GM21447 (cell line): ENCODE measurements at regions not wholly inside any gene's neighbourhood (a gene's known extent, or its start where the extent isn't known, plus 50 kb on each side); places are given as distances from the start of the nearest gene placed in this dataset.
"Not testable (repeated sequence)": the region's sequence is repeated elsewhere in the genome, so short reads cannot be mapped to it uniquely, and the experiment has no call there.

ENCODE experiments used
- ATAC-seq: cut with Tn5 transposase; IDR thresholded peaks from one replicate; pipeline ENCODE4 v1.9.1; 2021; ENCODE audit not compliant: unreplicated experiment

DNA sequence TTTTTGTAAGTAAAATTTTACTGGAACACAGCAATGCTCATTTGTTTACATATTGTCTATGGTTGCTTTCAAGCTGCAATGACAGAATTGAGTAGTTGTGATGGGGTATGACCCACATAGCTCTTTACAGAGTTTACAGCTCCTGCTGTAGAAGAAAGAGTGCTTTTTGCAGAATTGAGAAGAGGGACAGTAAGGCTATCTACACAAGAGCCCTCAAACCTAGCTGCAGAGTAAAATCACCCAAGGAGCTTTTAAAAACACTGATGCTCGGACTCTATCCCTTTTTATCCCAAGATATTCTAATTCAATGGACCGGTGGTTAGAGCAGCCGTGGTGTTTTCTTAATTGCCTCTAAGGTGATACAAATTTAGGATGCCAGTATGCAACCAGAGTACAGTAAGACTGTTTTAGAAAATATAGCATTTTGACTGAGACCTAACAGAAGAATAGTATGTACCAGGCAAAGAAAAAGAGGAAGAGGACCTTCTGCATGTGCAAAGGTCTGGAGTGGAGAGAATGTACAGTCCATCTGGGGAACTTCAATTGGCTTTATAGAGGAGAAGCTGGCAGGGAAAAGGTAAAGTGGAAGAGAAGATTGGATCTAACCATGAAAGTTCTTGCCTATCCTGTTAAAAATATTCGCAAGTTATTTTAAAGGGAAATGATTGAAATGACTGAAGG lies 663.6 kb upstream of the CPEB2 start:
- ATAC-seq = no peak

DNA sequence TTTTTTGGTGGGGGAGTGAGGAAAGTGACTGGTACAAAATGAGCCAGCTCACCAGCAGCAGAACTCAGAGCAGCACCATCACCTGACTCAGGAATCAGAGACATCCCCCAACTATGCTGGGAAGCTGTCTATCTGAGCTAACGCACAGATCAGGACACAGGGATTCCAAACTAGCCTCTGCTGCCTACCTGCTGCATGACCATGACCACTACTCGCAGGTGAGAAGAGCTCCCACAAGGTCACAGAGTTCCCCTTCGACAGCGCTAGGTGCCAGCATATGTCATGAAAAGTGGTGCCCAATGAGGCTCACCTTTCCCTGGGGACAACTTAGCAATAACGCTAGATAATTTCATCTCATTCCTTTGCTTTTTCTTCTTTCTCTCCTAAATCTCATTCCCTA lies 662.6 kb upstream of the CPEB2 start:
- no peak for ATAC-seq

DNA sequence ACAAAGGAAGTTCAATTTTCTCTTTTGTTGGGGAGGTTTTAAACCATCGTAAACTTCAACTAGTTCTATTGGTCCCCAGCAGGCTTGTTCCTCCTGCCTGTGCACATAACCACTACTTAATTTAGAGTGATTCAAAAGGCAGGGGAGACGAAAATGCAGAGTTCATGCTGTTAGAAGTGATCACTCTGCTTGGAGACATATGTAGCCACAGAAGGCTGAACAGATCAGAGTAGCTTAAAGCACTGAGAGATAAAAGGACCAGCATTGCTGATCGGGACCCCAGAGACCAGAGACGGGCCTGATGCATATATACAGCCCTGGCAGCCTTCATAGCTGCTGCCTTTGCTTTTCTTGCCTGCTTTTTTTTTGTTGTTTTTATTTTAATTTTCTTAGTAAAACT lies 662.0 kb upstream of the CPEB2 start:
- no peak for ATAC-seq

DNA sequence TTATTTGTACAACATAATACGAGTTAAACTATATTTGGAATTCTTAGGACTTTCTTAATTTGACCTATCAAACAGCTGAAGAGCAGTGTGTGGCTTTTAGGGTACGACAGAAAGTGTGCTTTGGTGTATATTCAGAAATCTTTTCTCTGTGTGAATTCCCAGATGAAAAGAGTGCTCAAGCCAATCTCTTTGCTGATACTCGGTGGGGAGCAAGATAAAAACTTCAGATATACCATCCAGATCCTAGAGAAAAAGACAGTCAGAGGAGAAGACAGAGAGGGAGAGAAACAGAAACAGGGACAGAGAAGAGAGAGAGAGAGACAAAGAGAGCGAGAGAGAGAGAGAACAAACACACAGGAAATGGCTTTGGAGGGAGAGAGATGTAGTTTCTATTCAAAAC lies 658.3 kb upstream of the CPEB2 start:
- no peak for ATAC-seq

DNA sequence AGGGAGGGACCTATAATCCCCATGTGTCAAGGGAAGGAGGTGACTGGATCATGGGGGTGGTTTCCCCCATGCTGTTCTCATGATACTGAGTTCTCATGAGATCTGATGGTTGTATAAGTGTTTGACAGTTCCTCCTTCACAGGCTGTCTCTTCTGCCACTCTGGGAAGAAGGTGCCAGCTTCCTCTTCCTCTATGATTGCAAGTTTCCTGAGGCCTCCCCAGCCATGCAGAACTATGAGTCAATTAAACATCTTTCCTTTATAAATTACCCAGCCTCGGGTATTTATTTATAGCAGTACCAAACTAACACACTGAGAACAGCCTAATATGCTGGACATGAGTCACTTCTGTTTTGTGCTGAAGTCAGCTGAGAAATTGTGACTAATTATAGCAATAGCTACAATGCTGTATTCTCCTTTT lies 656.9 kb upstream of the CPEB2 start:
- ATAC-seq = no peak

DNA sequence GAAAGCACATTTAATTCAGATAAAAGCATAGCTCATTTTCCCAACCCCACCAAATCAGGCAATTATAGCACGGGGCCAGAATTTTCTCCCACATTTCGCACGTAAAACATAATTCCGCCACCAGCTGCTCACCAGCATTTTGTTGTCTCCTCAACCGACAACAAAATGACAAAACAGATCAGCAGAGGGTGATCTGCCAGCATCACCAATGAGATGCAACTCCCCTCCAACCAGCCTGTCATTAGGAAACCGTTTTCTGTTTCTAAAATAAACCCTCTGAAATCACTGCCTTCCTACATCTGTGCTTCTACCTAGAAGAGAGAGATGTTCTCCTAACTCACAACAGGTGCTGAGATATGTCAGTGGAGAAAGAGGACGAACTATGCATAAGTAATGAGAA lies 654.8 kb upstream of the CPEB2 start:
- no peak for ATAC-seq

DNA sequence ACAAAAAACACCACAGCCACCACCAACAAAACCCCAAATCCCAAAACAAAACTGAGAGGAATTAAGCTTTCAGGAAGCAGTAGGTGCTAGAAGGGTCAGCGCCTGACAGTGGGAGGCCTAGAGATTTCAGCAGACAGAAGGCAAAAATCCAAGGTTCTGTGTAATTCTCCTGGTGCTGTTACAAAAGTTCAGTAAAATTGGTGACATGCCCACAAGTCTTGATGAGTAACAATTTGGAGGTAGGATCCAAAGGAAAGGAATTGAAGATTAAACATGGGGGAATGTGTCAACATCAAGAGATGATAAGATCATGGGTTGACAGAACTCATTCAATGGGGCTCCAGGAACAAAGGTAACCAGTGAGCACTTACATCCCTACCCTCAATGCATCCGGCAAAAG lies 653.8 kb upstream of the CPEB2 start:
- ATAC-seq = no peak

DNA sequence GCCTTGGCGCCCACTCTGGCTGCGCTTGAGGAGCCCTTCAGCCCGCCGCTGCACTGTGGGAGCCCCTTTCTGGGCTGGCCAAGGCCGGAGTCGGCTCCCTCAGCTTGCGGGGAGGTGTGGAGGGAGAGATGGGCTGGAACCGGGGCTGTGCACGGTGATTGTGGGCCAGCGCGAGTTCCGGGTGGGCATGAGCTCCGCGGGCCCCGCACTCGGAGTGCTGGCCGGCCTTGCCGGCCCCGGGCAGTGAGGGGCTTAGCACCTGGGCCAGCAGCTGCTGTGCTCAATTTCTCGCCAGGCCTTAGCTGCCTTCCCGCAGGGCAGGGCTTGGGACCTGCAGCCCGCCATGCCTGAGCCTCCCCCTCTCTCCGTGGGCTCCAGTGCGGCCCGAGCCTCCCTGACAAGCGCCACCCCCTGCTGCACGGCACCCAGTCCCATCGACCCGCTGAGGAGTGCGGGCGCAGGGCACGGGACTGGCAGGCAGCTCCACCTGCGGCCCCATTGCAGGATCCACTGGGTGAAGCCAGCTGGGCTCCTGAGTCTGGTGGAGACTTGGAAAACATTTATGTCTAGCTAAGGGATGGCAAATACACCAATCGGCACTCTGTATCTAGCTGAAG lies 643.6 kb upstream of the CPEB2 start:
- ATAC-seq = not testable (repeated sequence)

DNA sequence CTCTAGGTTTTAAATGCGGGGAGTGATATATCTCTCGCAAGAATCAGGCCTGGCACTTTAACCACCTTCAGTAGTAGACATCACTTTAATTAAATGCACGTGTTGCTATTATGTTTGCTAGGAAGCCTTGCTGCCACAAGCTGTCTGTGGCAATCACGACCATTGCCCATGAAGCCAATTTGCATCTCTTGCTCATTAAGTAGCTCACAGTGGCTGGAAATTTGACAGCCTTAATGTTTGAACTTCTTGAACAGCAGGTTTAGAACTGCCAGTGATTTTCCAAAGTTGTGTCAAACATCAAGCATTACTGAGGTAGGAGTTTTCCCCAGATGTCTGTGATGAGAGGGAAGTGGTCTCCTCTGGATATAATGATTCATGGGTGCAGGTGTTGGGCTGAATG lies 642.3 kb upstream of the CPEB2 start:
- no peak for ATAC-seq

DNA sequence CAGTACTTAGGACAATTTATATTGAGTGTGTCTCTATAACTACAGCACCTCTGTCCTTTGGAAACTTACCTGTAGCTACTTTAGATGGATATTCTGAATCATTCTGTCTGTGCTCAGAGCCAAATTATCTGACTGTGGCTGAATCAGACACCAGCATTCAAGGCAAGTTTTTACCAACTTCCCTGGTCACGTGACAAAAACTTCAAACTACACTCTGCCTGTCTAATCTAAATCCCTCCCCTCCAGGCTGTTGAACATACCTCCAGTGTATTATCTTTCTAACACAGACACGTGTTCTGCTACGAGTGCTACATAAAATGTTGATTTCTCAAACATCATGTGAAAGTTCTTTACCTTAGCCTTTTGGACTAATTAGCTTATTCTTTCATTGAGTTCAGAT lies 641.2 kb upstream of the CPEB2 start:
- ATAC-seq = no peak

DNA sequence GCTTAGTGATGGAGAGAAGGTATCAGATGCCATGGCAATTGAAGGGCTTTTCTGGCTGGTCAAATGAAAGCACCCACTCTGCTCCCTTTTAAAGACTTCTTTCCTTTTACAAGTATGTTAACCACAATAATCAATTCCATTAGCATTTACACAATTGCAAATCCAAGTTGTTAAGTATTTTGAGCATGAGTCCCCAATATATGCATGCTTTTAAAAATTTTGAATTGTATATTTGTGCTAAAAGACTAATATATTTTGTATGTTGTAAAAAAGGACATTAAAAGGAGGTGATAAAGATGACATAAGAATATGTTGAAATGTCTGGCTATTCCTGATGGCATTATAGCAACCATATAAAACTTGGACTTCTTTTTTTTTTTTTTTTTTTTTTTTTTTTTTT lies 639.9 kb upstream of the CPEB2 start:
- no peak for ATAC-seq

DNA sequence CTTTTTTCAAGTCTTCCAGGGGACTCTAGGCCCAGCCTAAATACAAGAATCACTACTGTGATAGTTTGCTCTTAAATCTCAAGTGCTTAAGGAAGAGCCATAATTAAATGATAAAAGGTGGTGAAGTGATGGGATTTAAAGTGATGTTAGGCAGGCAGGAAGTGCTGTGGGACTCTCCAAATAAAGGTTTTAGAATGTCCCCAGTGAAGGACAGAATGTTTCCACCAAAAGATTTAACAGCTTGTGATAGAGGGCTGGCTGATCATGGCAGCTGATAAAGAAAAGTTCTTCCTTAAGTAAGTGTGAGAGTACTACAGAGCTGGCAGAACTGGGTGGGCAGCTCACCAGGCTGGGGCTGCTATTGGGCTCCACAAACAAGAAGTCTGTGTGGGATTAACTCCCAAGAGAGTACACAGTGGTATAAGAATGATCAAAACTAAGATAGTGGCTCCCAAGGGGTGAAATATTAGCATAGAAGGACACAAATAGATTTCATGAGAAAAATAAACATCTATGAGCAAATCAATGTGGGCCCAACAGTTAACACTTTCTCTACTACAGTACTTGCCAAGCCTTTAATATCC lies 637.2 kb upstream of the CPEB2 start:
- no peak for ATAC-seq

DNA sequence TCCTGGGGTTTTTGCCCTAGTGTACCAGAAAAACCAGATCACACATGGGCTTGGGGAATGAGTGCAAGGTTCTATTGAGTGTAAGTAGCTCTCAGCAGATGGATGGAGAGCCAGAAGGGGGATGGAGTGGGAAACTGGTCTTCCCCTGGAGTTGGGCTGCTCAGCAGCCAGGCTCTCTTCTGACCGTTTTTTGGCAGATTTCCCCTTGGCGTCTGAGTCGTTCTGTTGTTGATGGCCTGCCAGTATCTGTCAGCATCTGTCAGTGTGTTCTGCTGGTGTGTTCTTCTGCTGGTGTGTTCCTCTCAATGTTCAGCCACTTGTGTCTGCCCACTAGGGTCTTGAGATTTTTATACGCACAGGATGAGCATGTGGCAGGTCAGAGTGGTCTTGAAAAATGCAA lies 633.9 kb upstream of the CPEB2 start:
- no peak for ATAC-seq

DNA sequence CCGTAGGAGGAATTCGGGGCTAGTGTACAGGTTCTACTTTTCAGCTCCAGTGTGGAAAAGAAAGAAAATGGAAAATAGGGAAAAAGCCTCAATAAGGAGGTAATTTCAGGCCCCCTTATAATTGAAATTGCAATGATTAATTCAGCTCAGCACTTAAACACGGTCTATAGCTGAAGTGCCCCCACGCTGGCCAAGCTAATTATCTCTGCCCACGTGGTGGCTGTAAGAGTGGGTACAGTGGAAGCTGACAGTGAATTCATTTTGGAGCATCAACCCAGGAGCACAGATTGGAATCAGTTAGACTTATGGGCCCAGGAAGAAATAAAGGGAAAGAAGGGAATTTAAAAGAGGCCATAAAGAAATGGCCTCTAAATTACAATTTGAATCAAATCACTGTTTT lies 631.1 kb upstream of the CPEB2 start:
- no peak for ATAC-seq

DNA sequence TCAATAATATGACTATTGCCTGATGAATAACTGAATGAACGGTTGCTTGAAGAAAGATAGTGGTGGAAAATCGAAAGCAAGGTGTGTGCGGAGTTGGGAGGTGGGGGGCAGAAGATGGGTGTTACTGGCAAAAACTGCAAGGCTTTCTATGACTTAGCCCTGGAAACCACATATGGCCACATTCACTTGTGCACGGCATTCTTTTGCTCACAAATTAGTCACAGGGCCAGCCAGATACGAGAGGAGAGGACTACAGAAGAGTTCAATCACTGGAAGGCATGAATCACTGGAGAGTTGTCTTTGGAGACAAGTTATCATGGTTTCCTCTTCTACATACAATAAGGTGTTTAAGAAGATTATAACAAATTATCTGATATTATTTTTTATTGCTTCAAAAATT lies 626.5 kb upstream of the CPEB2 start:
- no peak for ATAC-seq

DNA sequence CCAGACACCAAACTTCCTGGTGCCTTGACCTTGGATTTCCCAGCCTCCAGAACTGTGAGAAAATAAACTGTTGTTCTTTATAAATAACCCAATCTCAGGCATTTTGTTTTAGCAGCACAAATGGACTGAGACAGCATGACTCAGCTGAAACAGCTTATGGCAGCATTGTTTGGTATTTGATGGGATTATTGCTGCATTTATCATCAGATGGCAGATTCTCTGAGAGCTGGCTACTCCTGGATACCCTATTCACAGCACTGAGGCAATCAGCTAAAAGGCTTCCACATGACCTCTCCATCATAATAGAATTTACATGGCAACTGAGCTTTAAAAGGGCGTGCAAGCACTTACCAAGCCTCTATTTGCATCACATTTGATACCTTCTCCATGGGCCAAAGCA lies 623.1 kb upstream of the CPEB2 start:
- no peak for ATAC-seq

DNA sequence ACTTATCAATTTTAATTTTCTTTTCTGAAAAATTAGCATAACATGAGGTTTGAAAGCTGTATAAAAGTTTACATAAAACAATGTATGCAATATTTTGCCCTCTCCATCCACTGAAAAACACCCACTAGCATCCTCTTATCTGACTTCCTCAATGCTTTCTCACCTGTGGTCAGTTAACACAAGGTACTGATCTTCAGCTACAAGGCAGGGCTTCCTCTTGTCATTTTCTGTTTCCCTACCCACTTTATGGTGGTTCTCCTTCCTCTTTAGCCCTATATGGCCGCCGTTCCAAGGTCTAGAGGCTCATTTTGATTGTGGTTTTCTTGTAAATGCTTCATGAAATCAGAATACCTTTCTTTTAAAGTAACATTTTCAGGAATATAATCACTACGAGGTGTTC lies 618.6 kb upstream of the CPEB2 start:
- no peak for ATAC-seq

DNA sequence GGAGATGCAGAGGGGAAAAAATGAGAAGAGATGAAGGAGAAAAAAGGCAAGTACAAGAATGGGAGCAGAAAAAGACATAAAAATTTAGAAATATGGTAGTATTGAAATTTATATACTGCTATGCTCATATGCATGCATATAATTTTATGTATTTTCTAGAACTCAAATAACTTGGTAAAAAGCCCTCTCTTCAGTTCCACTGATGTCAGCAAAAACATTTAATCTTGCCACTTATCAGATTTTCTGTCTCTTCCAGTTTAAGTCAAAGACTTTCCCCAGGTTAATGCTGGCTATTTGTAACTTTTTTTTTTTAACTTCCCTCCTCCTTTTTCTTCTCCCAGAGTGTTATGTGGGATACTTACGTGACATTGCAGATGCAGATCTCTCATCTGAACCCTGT lies 617.5 kb upstream of the CPEB2 start:
- ATAC-seq = no peak

DNA sequence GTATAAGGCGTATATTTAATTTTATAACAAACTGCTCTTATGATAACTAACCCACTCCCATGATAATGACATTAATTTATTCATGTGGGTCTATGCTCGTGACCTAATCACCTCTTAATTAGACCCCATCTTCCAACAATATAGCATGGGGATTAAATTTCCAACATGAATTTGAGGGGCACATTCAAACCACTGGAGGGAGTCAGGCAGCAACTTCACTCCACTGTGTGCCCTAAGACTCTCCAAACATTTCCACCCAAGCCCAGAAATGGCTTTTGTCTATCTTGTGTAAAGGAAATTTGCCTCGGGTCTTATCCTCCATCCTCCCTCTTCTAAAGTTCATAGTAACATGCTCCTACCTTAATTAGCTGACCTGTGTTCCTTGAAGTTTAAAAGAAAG lies 616.1 kb upstream of the CPEB2 start:
- ATAC-seq = no peak

DNA sequence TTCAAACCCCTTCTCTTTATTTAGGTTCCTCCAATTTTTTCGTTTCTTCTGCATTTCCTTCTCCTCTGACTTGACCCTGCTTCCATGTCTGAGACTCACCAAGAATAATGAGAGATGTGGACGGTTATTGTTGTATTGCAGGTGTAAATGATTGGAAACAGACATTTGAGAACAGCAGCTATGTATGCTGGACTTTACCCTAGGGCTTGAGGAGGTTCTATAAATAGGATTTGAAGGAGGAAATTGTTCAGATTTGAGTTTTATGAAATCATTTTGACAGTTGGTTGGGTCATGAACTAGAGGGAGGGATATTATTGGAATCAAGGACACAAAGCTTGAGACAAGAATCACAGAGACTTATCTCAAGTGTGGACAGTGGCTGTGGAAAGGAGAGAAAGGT lies 614.6 kb upstream of the CPEB2 start:
- no peak for ATAC-seq

DNA sequence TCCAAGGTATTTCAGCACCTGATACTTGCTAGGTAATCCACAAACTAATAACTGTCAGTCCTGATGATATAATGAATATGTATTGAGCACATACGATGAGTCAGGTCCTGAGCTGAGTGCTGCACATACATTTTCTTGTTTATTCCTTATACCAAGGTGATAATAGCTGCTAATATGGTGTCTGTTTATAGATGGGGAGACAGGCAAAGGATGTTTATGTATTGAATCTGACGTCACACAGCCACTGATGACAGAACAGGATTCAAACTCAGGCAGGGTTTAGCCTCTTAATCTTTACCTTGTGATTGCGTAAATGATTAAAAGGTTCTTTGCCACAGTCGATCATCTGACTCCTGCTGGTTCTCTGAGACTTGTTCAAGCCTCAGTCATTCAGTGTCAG lies 609.9 kb upstream of the CPEB2 start:
- ATAC-seq = no peak

DNA sequence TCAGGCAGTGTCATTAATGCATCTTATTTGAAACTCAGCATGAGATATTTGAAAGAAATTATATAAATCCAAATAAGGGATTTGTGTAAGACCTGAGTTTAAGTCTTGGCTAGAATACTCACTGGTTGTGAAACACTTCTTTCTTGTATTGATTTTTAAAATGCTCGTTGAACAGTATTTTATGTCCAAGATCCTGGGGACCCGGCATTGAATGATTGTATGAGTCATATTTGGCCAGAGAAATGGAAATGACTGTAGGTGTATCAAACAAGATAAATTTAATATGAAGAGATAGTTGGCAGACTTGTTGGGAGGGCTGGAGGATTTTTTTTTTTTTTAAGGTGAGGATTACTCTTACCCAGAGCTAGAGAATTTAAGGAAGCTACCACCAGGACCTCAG lies 606.1 kb upstream of the CPEB2 start:
- ATAC-seq = no peak

DNA sequence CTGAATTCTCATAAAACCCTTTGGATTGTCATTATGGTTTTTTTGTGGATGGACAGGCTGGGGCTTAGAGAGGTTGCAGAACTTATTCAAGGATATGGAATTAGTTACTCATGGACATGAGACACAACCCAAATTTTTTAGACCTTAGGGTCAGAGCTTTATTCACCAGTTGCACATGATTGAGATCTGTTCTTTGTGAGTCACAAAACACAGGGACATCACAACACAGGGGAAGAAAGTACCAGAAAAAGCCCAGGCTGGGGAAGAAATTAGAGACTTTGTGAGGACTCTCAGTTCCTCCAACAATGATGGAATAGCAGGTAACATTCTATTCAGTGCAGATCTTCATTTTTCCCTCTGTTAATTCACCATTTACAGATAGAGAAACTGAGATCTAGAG lies 602.4 kb upstream of the CPEB2 start:
- no peak for ATAC-seq
